ENCODE measurements at regions not wholly inside any gene's neighbourhood (a gene's known extent, or its start where the extent isn't known, plus 50 kb on each side); places are given as distances from the start of the nearest gene placed in this dataset.

DNA sequence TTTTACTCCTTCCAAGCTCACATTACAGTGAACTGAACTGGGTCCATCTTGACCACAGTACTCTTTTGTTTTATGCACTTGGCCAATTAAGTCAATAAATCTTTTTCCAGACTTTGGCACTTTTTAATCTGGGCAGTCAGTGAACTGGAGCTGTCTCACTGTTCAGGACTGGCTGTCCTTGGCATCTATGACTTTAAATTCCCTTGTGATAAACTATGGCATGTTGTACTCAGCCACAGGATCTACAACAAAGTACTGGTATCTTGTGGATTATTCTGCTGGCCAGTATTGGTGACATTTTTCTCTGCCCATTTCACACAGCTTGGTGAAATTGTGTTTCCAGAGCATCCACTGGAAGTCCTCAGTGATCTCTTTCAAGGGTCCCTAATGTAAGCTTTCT is 1144.8 kb upstream of the SEMA6A start:
- FAIRE-seq (no peak), DNase-seq (ENCODE audit: extremely low spot score, insufficient read length, low read depth) (no peak)

DNA sequence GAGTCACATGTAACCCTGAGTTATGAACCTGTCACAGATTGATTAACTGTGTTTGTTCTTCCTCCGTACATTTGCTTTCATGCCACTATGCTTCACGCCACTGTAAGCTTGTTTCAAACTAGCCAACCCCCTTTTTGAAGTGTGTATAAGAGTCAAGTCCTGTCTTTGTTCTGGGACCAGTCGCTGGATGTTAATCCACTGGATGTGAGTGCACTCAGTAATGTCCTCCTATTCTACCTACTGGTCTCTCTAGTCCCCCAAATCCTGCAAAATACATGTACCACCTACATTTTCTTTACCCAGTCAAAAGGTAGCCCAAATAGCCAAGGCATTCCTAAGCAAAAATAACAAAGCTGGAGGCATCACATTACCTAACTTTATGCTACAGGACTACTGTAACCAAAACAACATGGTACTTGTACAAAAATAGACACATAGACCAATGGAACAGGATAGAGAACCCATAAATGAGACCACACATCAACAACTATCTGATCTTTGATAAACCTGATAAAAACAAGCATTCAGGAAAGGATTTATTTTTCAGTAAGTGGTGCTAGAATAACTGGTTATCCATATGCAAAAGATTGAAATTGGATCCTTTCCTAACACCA is 1139.1 kb upstream of the SEMA6A start:
- no peak for DNase-seq (ENCODE audit: extremely low spot score, insufficient read length, low read depth)
- FAIRE-seq, result no peak

DNA sequence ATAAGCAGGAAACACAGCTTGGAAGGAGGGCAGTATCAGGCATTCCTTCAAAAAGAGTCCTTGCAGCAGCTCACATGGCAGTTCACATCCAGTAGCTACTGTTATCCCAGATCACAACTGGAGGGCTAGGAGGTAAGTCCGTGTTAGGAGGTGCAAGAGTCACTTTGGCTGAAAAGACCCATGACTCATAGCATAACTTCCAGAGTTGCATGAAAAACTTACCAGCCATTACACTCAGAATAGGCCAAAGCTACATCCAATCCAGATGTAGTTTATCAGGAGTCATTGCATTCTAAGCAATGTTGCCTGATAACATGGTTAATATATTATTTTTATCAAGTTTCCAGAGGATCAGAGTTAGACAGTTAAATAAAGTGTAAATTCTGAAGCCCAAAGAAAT is 1126.4 kb upstream of the SEMA6A start:
- FAIRE-seq (no peak), DNase-seq (ENCODE audit: extremely low spot score, insufficient read length, low read depth) (no peak)

DNA sequence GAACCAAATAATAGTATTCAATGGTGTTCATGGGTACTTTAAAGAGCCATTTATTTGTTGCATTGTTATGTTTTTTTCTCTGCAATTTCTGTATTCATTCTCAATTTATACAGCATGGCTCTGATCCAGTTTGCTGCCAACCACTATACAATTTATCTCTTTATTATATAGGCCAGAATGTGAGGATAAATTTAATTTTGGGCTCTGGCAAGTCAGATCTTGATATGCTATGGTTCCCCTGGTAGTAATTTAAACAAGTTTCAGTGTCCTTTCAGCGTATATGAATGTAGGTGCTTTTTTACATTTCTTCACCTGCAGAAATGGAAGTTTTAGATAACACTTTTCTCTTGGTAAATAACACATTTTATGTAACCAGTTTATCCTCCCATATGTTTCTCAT is 1118.0 kb upstream of the SEMA6A start:
- DNase-seq (ENCODE audit: extremely low spot score, insufficient read length, low read depth) (no peak), FAIRE-seq (no peak)

DNA sequence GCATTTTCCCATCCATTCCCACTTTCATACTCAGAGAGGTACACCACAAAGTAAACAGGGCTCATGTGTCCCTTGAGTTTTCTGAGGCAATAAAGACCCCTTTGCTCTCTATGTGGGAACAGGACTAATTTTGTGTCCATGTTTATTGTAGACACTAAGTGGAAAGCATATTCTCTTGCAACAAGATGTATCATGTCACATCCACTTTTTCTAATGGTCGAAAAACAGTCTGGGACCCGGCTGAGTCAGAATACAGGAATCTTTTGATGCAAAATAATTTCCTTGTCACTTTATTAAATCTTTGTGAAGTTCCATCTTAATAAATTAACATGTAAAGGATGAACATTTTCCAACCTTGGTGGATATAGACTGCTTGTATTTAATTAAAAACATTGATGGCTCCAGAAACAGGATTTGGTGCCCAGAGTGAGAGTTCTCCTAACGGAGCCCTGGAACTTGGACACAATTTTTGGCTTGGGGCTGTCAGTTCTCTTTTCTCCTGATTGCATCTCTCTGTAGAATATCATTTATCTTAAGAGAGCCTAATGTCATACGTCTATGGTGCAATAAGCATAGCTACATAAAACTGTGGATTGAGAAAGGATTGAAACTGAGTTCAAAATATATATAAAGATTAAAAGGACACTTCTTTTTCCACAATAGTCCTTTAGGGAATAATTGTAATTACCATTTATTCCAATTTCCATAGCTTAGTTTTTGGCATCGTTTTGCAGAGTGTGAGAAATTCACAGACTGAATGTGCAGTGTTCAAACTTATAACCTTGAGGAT is 1116.7 kb upstream of the SEMA6A start:
- no peak for FAIRE-seq

DNA sequence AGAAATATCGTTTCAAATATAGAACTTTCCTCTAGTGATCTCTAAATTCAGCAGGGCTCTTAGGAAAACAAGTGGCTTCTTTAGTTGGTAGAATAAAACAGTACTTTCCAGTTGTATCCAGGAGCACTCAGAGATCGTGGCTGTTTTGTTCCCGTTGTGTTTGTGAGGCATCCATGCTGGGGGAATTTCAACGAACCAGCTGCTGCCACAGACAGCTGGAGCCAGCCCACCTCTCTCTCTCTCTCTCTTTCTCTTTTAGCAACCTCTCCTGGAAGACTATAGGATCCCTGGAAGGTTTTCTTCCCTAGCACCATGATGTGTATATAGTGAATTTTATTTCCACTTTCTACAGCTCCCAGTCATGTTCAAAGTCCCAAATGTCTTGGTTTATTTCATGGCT is 1116.0 kb upstream of the SEMA6A start:
- FAIRE-seq (no peak), DNase-seq (ENCODE audit: extremely low spot score, insufficient read length, low read depth) (no peak)

More for the DNA sequence above, 1116.7 kb upstream of the SEMA6A start:
- DNase-seq (ENCODE audit: extremely low spot score, insufficient read length, low read depth), result no peak

DNA sequence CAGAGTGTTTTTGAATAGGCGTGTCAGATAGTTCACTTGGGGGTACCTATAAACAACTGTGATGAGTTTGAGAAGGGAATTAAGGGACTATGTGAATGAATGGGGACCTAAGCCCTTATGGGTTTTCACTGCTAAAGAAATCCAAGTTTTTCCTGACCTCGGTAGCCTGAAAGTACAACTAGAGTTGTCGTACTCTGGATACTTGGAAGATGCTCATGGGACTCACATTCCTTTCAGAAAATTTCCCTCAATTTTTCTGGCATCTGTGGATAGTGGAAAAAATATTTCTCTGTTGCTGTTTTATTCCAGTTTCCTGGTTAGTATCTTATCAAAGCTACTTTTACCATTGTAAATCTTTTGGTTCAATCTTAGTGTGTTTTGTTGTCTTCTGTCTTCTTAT is 1112.3 kb upstream of the SEMA6A start:
- FAIRE-seq, result no peak
- no peak for DNase-seq (ENCODE audit: extremely low spot score, insufficient read length, low read depth)

DNA sequence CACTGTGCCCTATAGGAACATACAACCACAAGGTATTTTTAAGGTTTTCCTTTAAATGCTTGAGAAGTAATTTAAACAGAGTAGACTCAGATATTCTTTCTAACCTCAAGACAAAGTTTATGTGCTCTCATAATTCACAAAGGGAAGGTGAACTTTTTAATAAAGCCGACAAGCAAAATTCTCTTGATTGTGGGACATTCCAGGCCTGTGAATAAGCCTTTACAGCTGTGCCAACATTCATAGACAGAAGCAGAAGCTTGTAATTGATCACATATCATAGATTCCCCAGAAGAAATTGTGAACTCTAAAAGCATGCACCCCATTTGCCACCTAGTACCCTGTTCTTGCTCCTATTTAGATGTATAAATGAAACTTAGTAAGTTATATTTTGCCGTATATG is 1107.8 kb upstream of the SEMA6A start:
- DNase-seq (ENCODE audit: extremely low spot score, insufficient read length, low read depth), result no peak
- FAIRE-seq, result no peak

DNA sequence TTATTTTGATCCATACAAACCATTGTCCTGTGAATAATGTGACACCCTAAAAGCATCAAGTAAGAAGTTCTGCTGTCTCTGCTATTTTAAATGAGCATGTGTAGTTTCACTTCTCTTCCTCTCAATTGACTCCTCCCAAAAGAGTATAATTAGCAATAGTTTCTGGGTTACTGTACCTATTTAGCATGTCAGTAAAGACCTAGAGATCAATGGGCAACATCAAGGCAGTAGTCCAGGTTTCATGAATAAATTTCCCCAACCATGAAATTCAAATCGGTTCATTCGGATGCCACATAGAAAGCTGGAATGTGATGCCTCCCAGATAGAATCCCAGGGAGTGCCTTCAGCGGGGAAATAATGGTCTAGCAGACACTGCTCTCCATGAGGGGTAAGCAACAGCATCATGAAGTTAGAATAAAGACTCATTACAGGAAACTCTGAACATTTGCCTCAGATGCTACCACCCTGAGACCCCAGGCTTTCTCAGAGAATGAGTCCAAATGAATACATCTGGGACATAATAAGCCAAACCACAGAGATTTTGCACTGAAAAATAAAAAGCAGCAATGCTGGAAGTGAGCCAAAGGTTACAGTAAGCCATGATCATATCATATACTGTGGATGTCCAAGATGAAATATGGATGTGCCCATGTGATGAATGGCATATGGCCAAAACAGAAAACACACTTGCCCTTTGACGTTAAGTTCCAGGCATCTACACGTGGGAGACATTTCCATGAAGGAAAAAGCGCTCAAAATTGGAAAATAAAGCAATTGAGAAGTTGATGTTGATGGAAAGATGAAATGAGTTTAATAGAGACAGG is 1107.0 kb upstream of the SEMA6A start:
- no peak for FAIRE-seq

DNA sequence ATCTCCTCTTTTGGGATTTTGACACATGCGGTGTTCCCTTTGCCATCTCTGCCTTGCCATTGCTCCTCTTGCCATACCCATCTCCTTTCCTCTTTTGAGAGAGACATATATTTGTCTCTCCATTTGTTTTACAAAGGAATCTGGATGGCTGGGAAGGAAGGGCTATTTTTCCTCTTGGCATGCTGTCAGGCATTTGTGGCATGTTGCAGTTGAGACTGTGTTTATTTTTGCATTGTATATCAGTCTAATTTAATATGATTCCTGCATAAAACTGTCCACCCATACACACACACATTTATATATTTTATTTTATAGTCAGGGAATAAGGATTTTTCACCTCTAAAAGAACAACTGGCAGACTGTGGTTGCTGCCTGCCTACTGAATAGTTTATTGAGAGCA is 1105.8 kb upstream of the SEMA6A start:
- no peak for DNase-seq (ENCODE audit: extremely low spot score, insufficient read length, low read depth)
- FAIRE-seq, result no peak

More for the DNA sequence above, 1107.0 kb upstream of the SEMA6A start:
- DNase-seq (ENCODE audit: extremely low spot score, insufficient read length, low read depth), result no peak

DNA sequence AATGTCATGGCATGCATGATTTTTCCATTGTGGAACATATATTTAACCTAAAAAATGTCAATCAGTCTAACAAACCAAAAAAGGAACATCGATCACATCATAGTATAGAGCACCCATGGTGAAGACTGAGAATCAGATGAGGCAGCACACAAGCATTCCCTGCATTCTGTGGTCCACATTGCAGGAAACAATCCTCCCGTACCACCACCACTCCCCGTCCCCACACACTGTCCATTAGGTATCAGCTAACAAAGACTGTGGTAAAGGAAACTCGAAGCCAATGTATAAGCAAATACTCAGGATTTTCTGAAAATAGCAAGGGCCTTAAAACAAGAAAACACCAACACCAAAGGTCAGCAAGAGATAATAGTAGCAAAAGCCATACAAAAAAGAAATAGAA is 1104.4 kb upstream of the SEMA6A start:
- no peak for FAIRE-seq

DNA sequence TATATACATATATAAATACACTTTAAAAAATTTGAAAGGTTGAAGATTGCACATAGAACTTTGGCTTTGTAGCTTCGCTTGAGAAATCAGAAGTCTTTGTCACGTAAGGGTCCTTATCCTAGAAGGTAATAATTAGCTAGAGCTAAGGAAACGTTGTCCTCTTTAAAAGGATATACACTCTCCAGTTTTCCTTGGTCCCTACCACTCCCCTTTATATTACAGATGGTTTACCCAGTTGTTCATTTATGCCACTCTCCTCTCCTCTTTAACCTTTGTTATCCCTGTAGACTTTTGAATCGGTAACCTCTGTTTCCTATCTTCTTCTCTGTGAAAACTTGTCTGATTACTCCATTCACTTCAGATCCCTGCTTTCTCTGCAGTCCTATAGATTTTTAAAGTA is 1101.0 kb upstream of the SEMA6A start:
- FAIRE-seq (no peak), DNase-seq (ENCODE audit: extremely low spot score, insufficient read length, low read depth) (no peak)

More for the DNA sequence above, 1104.4 kb upstream of the SEMA6A start:
- DNase-seq (ENCODE audit: extremely low spot score, insufficient read length, low read depth), result no peak

DNA sequence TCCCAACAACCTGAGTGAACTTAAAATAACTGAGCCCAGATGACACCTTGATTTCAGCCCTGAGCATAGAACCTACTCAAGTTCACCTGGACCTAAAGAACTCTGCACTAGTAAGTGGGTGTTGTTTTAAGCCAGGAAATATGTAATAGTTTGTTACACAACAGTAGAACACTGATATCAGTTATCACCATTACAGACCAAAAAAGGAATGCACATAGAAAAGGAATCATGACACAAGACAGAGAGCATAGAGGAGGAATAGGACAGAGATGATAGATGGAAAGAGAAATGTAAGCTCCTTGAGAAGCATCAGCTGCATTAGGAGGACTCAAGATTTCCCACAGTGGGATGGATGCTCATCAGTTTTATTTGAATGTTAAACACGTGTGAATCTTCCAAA is 1096.9 kb upstream of the SEMA6A start:
- no peak for DNase-seq (ENCODE audit: extremely low spot score, insufficient read length, low read depth)
- FAIRE-seq, result no peak

DNA sequence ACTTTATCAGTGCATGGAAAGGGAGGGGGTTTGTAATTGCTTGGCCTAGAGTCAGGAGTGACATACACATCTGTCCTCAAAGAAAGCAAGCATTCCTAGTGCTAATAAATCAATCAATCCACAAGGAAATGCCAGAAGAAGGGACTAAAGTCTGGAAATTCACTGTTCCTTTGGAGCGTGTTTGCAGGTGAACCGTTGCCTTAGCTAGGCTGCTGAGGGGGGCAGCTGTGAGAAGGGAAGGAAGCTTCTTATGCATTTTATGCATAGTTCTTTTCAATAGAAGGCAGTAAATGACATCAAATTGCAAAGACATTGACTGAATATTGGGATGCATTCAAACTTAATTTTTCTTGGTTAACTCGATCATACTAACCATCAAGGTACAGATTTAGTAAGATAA is 1092.5 kb upstream of the SEMA6A start:
- no peak for FAIRE-seq
- no peak for DNase-seq (ENCODE audit: extremely low spot score, insufficient read length, low read depth)

DNA sequence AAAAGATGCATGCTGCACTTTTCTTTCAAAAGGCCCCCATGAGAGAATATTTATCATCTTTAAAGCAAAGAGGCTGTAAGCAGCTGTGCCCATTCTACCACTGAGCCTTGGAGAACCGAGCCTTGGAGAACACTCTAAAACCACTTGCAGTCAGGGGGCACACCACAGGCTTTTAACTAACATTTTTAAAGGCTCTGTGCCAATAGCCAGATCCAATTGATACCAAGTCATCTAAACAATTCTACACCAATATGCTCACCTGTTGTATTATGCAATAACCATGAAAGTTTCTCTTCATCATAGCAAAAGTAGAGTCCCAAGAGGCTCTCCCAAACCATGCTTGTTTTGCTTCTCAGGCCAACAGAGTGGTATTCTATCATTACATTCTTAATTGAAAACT is 1090.5 kb upstream of the SEMA6A start:
- FAIRE-seq, result no peak
- no peak for DNase-seq (ENCODE audit: extremely low spot score, insufficient read length, low read depth)

DNA sequence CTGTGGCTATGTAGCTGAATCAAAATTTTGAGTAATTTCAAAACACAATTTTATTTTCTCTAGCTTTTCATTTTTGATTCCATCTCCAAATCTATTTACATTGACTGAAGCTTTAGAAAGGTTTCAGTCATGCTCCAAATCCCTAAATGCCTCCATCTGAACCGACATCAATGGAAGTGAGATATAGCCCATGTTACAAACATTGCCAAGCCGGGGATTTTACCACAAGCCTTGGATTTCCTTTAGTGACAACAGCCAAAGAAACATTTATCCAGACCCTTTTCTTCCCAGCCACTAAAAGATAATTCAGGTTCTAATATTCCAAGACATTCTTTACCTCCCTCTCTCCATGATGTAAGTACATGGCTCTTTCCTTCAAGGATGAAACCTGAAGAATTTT is 1087.7 kb upstream of the SEMA6A start:
- no peak for DNase-seq (ENCODE audit: extremely low spot score, insufficient read length, low read depth)
- no peak for FAIRE-seq

DNA sequence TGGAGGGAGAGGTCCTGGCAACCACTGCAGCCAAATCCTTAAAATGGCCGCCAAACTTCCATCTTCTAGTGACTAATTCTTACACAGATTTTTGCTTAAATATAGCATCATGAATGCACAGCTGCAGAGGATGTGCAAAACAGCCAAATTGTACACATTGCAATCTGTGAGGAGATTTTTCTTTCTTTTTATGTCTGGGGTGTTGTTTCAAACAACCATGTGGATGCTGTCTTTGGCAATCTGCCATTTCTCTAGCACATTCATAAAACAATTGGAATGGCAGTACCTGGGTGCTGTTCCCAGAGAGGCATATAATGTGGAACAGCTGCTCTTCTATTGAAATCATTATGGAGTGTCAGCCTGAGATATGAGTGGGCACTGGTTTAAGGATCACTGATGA is 1082.9 kb upstream of the SEMA6A start:
- DNase-seq (ENCODE audit: extremely low spot score, insufficient read length, low read depth) (no peak), FAIRE-seq (no peak)

DNA sequence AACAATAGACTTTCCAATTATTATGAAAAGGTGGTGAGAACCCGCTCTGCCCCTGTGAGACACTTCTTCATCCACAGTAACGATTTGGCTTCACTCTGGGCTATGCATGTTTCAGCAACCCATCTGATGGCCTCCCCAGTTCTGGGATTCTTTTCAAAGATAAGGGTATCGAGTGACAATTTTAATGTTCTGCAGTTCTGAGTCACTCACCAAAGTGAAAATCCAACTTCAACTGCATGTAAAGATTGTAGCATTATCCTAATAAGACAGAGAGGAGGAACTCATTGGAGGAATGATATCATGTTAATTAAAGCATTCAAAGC is 1078.3 kb upstream of the SEMA6A start:
- FAIRE-seq (no peak), DNase-seq (ENCODE audit: extremely low spot score, insufficient read length, low read depth) (no peak)

DNA sequence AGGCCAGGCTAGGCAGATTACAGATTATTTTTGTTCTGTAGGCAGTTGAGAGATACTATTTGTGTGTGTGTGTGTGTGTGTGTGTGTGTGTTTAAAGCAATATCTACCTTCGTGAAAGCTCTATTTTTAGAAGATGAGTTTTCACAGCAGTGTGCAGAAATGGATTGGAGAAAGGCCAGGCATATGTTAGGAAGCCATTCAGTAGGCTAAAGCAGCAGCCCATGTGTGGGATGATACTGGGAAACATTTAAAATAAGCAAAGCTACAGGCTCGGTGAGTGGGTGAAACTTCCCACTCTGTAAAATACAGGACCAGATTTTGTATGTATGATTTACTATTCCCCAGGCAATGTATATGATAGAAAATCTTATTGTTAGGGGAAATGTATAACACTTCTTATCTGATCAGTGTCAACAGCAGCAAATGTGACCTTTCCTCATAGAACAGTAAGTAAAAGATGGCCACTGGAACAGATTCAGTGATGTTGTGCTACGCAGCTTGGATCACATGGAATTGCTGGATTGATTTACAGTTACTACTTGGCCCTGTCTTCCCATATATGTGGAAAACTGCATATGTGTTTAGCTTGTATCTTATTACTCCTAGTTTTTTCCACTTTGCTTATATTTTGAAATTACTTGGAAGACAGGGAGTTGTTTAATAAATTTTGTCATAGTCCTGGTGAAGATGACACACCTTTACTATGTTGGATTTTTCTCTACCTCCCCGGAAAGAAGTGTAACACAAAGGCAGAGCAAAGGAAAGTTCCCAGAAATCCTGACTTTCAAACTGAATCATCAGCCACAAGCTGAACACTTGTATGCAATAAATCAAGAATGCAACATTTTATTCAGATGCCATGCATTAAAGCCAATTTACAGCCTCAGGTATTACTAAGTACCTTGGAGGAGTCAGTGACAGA is 1077.7 kb upstream of the SEMA6A start:
- FAIRE-seq (no peak), DNase-seq (ENCODE audit: extremely low spot score, insufficient read length, low read depth) (no peak)

DNA sequence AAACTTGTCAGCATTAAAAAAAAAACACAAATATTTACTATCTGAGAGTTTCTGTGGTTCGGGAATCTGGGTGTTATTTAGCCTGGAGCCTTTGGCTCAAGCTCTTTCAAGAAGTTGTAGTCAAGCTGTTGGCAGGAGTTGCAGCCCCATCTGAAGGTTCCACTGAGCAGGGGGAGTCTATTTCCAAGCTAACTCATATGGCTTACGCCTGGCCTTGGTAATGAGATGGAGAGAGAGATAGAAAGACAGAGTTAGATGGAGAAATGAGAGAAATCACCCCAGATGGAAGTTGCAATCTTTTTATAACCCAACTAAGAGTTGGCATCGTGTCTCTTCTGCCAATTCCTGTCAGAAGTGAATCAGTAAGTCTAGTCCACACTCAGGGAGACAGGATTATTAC is 1075.2 kb upstream of the SEMA6A start:
- no peak for FAIRE-seq

More for the DNA sequence above, 1075.2 kb upstream of the SEMA6A start:
- DNase-seq (ENCODE audit: extremely low spot score, insufficient read length, low read depth), result no peak

Data from GM18507 (cell line).